Testis (tissue), 2 donors: ENCODE measurements at regions not wholly inside any gene's neighbourhood (a gene's known extent, or its start where the extent isn't known, plus 50 kb on each side); places are given as distances from the start of the nearest gene placed in this dataset.

ENCODE experiments used
- CTCF ChIP-seq, 3 experiments: fragments of 450-650 bp in 2 of 3; fragments of 200-600 bp in 1 of 3; sonication (generic) in 1 of 3; IDR thresholded peaks; one replicate each; pipeline ENCODE4 v1.5.1; 2016 to 2019; ENCODE audit warnings: antibody characterized with exemption in 3 of 3, mild to moderate bottlenecking in 2 of 3, moderate library complexity in 1 of 3
- POLR2A ChIP-seq: fragments of 450-650 bp; IDR thresholded peaks from one replicate; pipeline ENCODE4 v1.6.1; 2017; ENCODE audit warnings: antibody characterized with exemption, mild to moderate bottlenecking, moderate library complexity

- TF ChIP-seq CTCF (IDR thresholded peaks at IDR 0.05) (no peak), POLR2A (no peak)
These were observed 441.3 kb upstream of the CCNG1 start for GRCh38 chr5:162996053-162996452.
